ENCODE measurements at regions not wholly inside any gene's neighbourhood (a gene's known extent, or its start where the extent isn't known, plus 50 kb on each side); places are given as distances from the start of the nearest gene placed in this dataset.

GRCh38 chr4:23368081-23368697 lies 521.7 kb downstream of the PPARGC1A start:
- Histone ChIP-seq H3K4me1 (ENCODE audit: control insufficient read depth in 2 of 3, insufficient read depth in 2 of 3, low read depth in 1 of 3, low read length in 3 of 3) (no peaks in the 10 kb centered on the region), H3K4me3 (ENCODE audit: low read length in 3 of 3) (no peak overlapping the region), H3K9ac (ENCODE audit: low read length in 3 of 3) (no peak overlapping the region), H3K27me3 (ENCODE audit: control insufficient read depth, insufficient read depth, low read length) (no peaks in the 10 kb centered on the region), H3K36me3 (ENCODE audit: control insufficient read depth in 2 of 3, insufficient read depth in 3 of 3, low read length in 3 of 3) (no peaks in the 10 kb centered on the region), H3K27ac (ENCODE audit: low read depth in 2 of 2, low read length in 2 of 2) (no peak overlapping the region), H3K9me3 (ENCODE audit: control insufficient read depth in 2 of 3, insufficient read depth in 1 of 3, low read length in 3 of 3) (no peaks in the 10 kb centered on the region)
- TF ChIP-seq CTCF (IDR thresholded peaks at IDR 0.05; ENCODE audit: borderline replicate concordance, extremely low read depth, insufficient read depth), result peak; percentile 33
- FAIRE-seq, result no peak
- intact Hi-C loops (cut with DNase I), result no loop called here
- DNase-seq, result peak in 2 of 5 donors; percentile 28 to 39

- no peak for DNase-seq
- no peaks in the 10 kb centered on the region for H3K4me1 ChIP-seq (ENCODE audit: control insufficient read depth in 2 of 3, insufficient read depth in 2 of 3, low read depth in 1 of 3, low read length in 3 of 3)
- no peak for FAIRE-seq
- intact Hi-C loops (cut with DNase I), result no loop called here
- TF ChIP-seq CTCF (IDR thresholded peaks at IDR 0.05; ENCODE audit: borderline replicate concordance, extremely low read depth, insufficient read depth), result no peak
- H3K27me3 ChIP-seq (ENCODE audit: control insufficient read depth, insufficient read depth, low read length), result no peaks in the 10 kb centered on the region
- no peak overlapping the region for H3K27ac ChIP-seq (ENCODE audit: low read depth in 2 of 2, low read length in 2 of 2)
- no peak overlapping the region for H3K4me3 ChIP-seq (ENCODE audit: low read length in 3 of 3)
- no peak overlapping the region for H3K9ac ChIP-seq (ENCODE audit: low read length in 3 of 3)
- H3K9me3 ChIP-seq (ENCODE audit: control insufficient read depth in 2 of 3, insufficient read depth in 1 of 3, low read length in 3 of 3), result no peaks in the 10 kb centered on the region
- no peaks in the 10 kb centered on the region for H3K36me3 ChIP-seq (ENCODE audit: control insufficient read depth in 2 of 3, insufficient read depth in 3 of 3, low read length in 3 of 3)
These were observed 523.3 kb downstream of the PPARGC1A start for GRCh38 chr4:23366557-23366906.

- intact Hi-C loops (cut with DNase I), result no loop called here
- no peak for TF ChIP-seq CTCF (IDR thresholded peaks at IDR 0.05; ENCODE audit: borderline replicate concordance, extremely low read depth, insufficient read depth)
- DNase-seq (no peak), FAIRE-seq (no peak)
- Histone ChIP-seq H3K27ac (ENCODE audit: low read depth in 2 of 2, low read length in 2 of 2) (no peak overlapping the region), H3K4me1 (ENCODE audit: control insufficient read depth in 2 of 3, insufficient read depth in 2 of 3, low read depth in 1 of 3, low read length in 3 of 3) (no peaks in the 10 kb centered on the region), H3K36me3 (ENCODE audit: control insufficient read depth in 2 of 3, insufficient read depth in 3 of 3, low read length in 3 of 3) (no peaks in the 10 kb centered on the region), H3K9me3 (ENCODE audit: control insufficient read depth in 2 of 3, insufficient read depth in 1 of 3, low read length in 3 of 3) (no peaks in the 10 kb centered on the region), H3K4me3 (ENCODE audit: low read length in 3 of 3) (no peak overlapping the region), H3K9ac (ENCODE audit: low read length in 3 of 3) (no peak overlapping the region), H3K27me3 (ENCODE audit: control insufficient read depth, insufficient read depth, low read length) (no peaks in the 10 kb centered on the region)
These were observed 523.8 kb downstream of the PPARGC1A start for GRCh38 chr4:23365871-23366556.
